NCI-H748 (cell line): ENCODE measurements at regions not wholly inside any gene's neighbourhood (a gene's known extent, or its start where the extent isn't known, plus 50 kb on each side); places are given as distances from the start of the nearest gene placed in this dataset.
"Not testable (repeated sequence)": the region's sequence is repeated elsewhere in the genome, so short reads cannot be mapped to it uniquely, and the experiment has no call there.

ENCODE experiments used
- DNase-seq: peaks from one replicate; lab custom pipeline; 2025; ENCODE audit not compliant: unreplicated experiment; lab: John Stamatoyannopoulos, UW

- DNase-seq: no peak
Measured at GRCh38 chr4:19539201-19539600, 712.5 kb upstream of the SLIT2 start.

- no peak for DNase-seq
Measured at GRCh38 chr4:19534159-19534558, 717.5 kb upstream of the SLIT2 start.

GRCh38 chr4:19531906-19532848 lies 719.5 kb upstream of the SLIT2 start:
- no peak for DNase-seq

- no peak for DNase-seq
Measured at GRCh38 chr4:19523964-19524363, 727.7 kb upstream of the SLIT2 start.

GRCh38 chr4:19522966-19523365 lies 728.7 kb upstream of the SLIT2 start:
- DNase-seq: no peak

- no peak for DNase-seq
Measured at GRCh38 chr4:19520939-19521520, 730.7 kb upstream of the SLIT2 start.

- no peak for DNase-seq
Measured at GRCh38 chr4:19514276-19515070, 737.2 kb upstream of the SLIT2 start.

- DNase-seq: no peak
Measured at GRCh38 chr4:19512086-19512485, 739.6 kb upstream of the SLIT2 start.

- DNase-seq: no peak
Measured at GRCh38 chr4:19510993-19511392, 740.7 kb upstream of the SLIT2 start.

GRCh38 chr4:19508442-19508841 lies 743.3 kb upstream of the SLIT2 start:
- DNase-seq: no peak

GRCh38 chr4:19497705-19498104 lies 754.0 kb upstream of the SLIT2 start:
- DNase-seq: no peak

GRCh38 chr4:19496756-19497155 lies 754.9 kb upstream of the SLIT2 start:
- DNase-seq: no peak

GRCh38 chr4:19494961-19495360 lies 756.7 kb upstream of the SLIT2 start:
- no peak for DNase-seq

GRCh38 chr4:19492606-19493005 lies 759.1 kb upstream of the SLIT2 start:
- DNase-seq: no peak

- DNase-seq: peak; percentile 2
Measured at GRCh38 chr4:19486400-19486799, 765.3 kb upstream of the SLIT2 start.

- DNase-seq: no peak
Measured at GRCh38 chr4:19478791-19479190, 772.9 kb upstream of the SLIT2 start.

GRCh38 chr4:19473569-19473968 lies 778.1 kb upstream of the SLIT2 start:
- no peak for DNase-seq

- no peak for DNase-seq
Measured at GRCh38 chr4:19472666-19473065, 779.0 kb upstream of the SLIT2 start.

GRCh38 chr4:19470001-19470400 lies 781.7 kb upstream of the SLIT2 start:
- DNase-seq: not testable (repeated sequence)

- no peak for DNase-seq
Measured at GRCh38 chr4:19462117-19462516, 789.6 kb upstream of the SLIT2 start.

GRCh38 chr4:19455850-19456602 lies 795.7 kb upstream of the SLIT2 start:
- peak; percentile 67 for DNase-seq
